HCT116 (cell line): ENCODE measurements at regions not wholly inside any gene's neighbourhood (a gene's known extent, or its start where the extent isn't known, plus 50 kb on each side); places are given as distances from the start of the nearest gene placed in this dataset.
A peak's percentile ranks its signal among the peaks of the same experiment; 100 is the strongest.
"Not testable (repeated sequence)": the region's sequence is repeated elsewhere in the genome, so short reads cannot be mapped to it uniquely, and the experiment has no call there.

ENCODE experiments used
- ATAC-seq: fragments of 200-7000 bp; cut with Tn5 transposase; 2 replicates; pipeline ENCODE4 v1.9.1; 2020; ENCODE audit warnings: mild to moderate bottlenecking, moderate library complexity
- BruUV-seq: library from RNA; stranded (reverse); fragments of 400-500 nt; replicated peaks from 2 replicates; lab custom pipeline; 2021; lab: Mats Ljungman, UMichigan
- CTCF ChIA-PET: fragments of 300-600 bp; sonication (Branson Sonifier 250); formaldehyde crosslinking; loops from one replicate; lab custom pipeline; 2021; ENCODE audit warnings: antibody characterized with exemption; lab: Charles Lee
- POLR2A ChIA-PET: fragments of 300-600, 350-600 bp; sonication (Branson Sonifier 250); formaldehyde crosslinking; loops from one replicate; lab custom pipeline; 2021; ENCODE audit warnings: antibody characterized with exemption; lab: Charles Lee
- RAD21 ChIA-PET, 2 experiments: fragments of 300-600 bp; sonication (Branson Sonifier 250); formaldehyde crosslinking; loops; one replicate each; lab custom pipeline; 2023; ENCODE audit warnings: low total read pairs in 2 of 2; ENCODE audit not compliant: uncharacterized antibody in 2 of 2, unreplicated experiment in 2 of 2, low non-redundant PET in 1 of 2; lab: Charles Lee
- DNase-seq: peaks from one replicate; pipeline ENCODE4 v3.0.0-alpha.2; 2010; ENCODE audit warnings: low read depth, low spot score
- H2AFZ ChIP-seq: fragments of 200-600 bp; shearing (Covaris generic), sonication (generic); 2 replicates; pipeline ENCODE4 v1.6.1; 2017; ENCODE audit warnings: low read depth, mixed run types, mixed read lengths, antibody characterized with exemption, low read length; ENCODE audit not compliant: poor library complexity, severe bottlenecking
- H3K27ac ChIP-seq: 2 replicates; pipeline ENCODE4 v1.5.1; 2012; ENCODE audit warnings: low read depth, low read length
- H3K27me3 ChIP-seq: fragments of 200-600 bp; sonication (generic); 2 replicates; pipeline ENCODE4 v1.6.1; 2016; ENCODE audit warnings: mixed run types, low read length, mixed read lengths; ENCODE audit not compliant: insufficient read depth
- H3K36me3 ChIP-seq, 2 experiments: fragments of 200-500 bp in 1 of 2; fragments of 200-600 bp in 1 of 2; sonication (Bioruptor generic) in 1 of 2; sonication (generic) in 1 of 2; 2 replicates each; pipeline versions ENCODE4 v1.5.1 to v1.6.1; 2014 to 2016; ENCODE audit warnings: low read length in 2 of 2, inconsistent platforms in 1 of 2, mixed read lengths in 1 of 2, mixed run types in 1 of 2; ENCODE audit not compliant: insufficient read depth in 2 of 2, control insufficient read depth in 1 of 2
- H3K4me1 ChIP-seq, 2 experiments: fragments of 200-600 bp in 1 of 2; sonication (generic) in 1 of 2; 2 replicates each; pipeline versions ENCODE4 v1.5.1 to v1.6.1; 2012 to 2017; ENCODE audit warnings: low read length in 2 of 2, inconsistent platforms in 1 of 2, mild to moderate bottlenecking in 1 of 2, mixed read lengths in 1 of 2, mixed run types in 1 of 2, moderate library complexity in 1 of 2; ENCODE audit not compliant: insufficient read depth in 2 of 2, control insufficient read depth in 1 of 2
- H3K4me2 ChIP-seq: fragments of 200-600 bp; sonication (generic); 2 replicates; pipeline ENCODE4 v1.6.1; 2017; ENCODE audit warnings: mixed run types, low read length, mixed read lengths
- H3K4me3 ChIP-seq, 2 experiments: fragments of 200-600 bp in 1 of 2; sonication (generic) in 1 of 2; replicated peaks in 1 of 2; 2 replicates each; pipeline ENCODE4 v1.5.1; 2011 to 2016; ENCODE audit warnings: low read length in 2 of 2, control low read depth in 1 of 2, low read depth in 1 of 2, mild to moderate bottlenecking in 1 of 2, mixed read lengths in 1 of 2, mixed run types in 1 of 2
- H3K79me2 ChIP-seq: fragments of 200-600 bp; sonication (generic); 2 replicates; pipeline ENCODE4 v1.6.1; 2017; ENCODE audit warnings: mild to moderate bottlenecking, mixed run types, low read length, moderate library complexity, mixed read lengths; ENCODE audit not compliant: insufficient read depth
- H3K9ac ChIP-seq: fragments of 200-600 bp; sonication (generic); 2 replicates; pipeline ENCODE4 v1.6.1; 2016; ENCODE audit warnings: low read length, mixed read lengths
- H3K9me2 ChIP-seq: fragments of 200-600 bp; sonication (generic), shearing (Covaris generic); 2 replicates; pipeline ENCODE4 v1.6.1; 2017; ENCODE audit warnings: mixed run types, mild to moderate bottlenecking, moderate library complexity; ENCODE audit not compliant: insufficient read depth
- H3K9me3 ChIP-seq, 2 experiments: fragments of 200-500 bp in 1 of 2; fragments of 200-600 bp in 1 of 2; sonication (Bioruptor generic) in 1 of 2; sonication (generic) in 1 of 2; 2 replicates each; pipeline ENCODE4 v1.6.1; 2014 to 2017; ENCODE audit warnings: low read length in 2 of 2, mixed read lengths in 2 of 2, inconsistent platforms in 1 of 2, low read depth in 1 of 2, mild to moderate bottlenecking in 1 of 2, mixed run types in 1 of 2, moderate library complexity in 1 of 2; ENCODE audit not compliant: control insufficient read depth in 1 of 2, insufficient read depth in 1 of 2
- H4K20me1 ChIP-seq: fragments of 200-600 bp; sonication (generic), shearing (Covaris generic); 2 replicates; pipeline ENCODE4 v1.6.1; 2017; ENCODE audit warnings: mixed run types, mild to moderate bottlenecking, moderate library complexity; ENCODE audit not compliant: insufficient read depth
- CTCF ChIP-seq, 3 experiments: fragments of 200-600 bp in 1 of 3; sonication (generic) in 1 of 3; IDR thresholded peaks in 2 of 3; conservative IDR thresholded peaks in 1 of 3; 2 replicates each; pipeline ENCODE4 v1.5.1; 2012 to 2017; ENCODE audit warnings: low read depth in 2 of 3, low read length in 2 of 3, antibody characterized with exemption in 1 of 3, borderline replicate concordance in 1 of 3, control low read depth in 1 of 3, mild to moderate bottlenecking in 1 of 3, mixed read lengths in 1 of 3, mixed run types in 1 of 3, moderate library complexity in 1 of 3; ENCODE audit not compliant: insufficient read depth in 1 of 3
- RAD21 ChIP-seq: IDR thresholded peaks from 2 replicates; pipeline ENCODE4 v1.6.1; 2012; ENCODE audit warnings: low read depth, mild to moderate bottlenecking
- REST ChIP-seq: IDR thresholded peaks from 2 replicates; pipeline ENCODE4 v1.6.1; 2012; ENCODE audit warnings: low read depth
- intact Hi-C: fragments of 100-400 bp; cut with micrococcal nuclease; formaldehyde crosslinking; loops from 2 replicates; pipeline ENCODE4 v1.10.0; 2022

GRCh38 chrX:4547213-4547836 is 833.9 kb upstream of the PRKX start:
- POLR2A ChIA-PET, result no interaction called here
- Histone ChIP-seq H3K9ac (no peak overlapping the region), H3K4me1 (no peaks in the 10 kb centered on the region), H3K27me3 (no peaks in the 10 kb centered on the region), H3K36me3 (no peaks in the 10 kb centered on the region), H2AFZ (no peak overlapping the region), H3K4me2 (no peak overlapping the region), H3K4me3 (no peak overlapping the region), H4K20me1 (no peaks in the 10 kb centered on the region), H3K79me2 (no peaks in the 10 kb centered on the region), H3K27ac (no peak overlapping the region), H3K9me3 (no peaks in the 10 kb centered on the region), H3K9me2 (no peaks in the 10 kb centered on the region)
- RAD21 ChIA-PET, result no interaction called here
- BruUV-seq, result no TSS peak
- CTCF ChIA-PET, result no interaction called here
- TF ChIP-seq REST (no peak), RAD21 (peak; percentile 44; the same call in 1 of the 2 replicates), CTCF (IDR thresholded peaks at IDR 0.05 in 2 of 3, conservative IDR thresholded peaks at IDR 0.05 in 1 of 3; ENCODE audit: borderline replicate concordance in 1 of 3, insufficient read depth in 1 of 3, low read depth in 2 of 3, low read length in 2 of 3) (peak in 2 of 3 experiments; percentile 58 to 60; a peak in 4 of 6 replicates)
- ATAC-seq, result no peak
- DNase-seq, result peak; percentile 16
- intact Hi-C loops, result no loop called here

- POLR2A ChIA-PET, H2AFZ ChIP-seq, H3K27me3 ChIP-seq, intact Hi-C loops, H3K4me2 ChIP-seq, H3K36me3 ChIP-seq, RAD21 ChIA-PET, H3K9ac ChIP-seq, H3K79me2 ChIP-seq, ATAC-seq, H3K9me2 ChIP-seq, H3K27ac ChIP-seq, H4K20me1 ChIP-seq, DNase-seq, H3K9me3 ChIP-seq, H3K4me3 ChIP-seq, BruUV-seq, H3K4me1 ChIP-seq, CTCF ChIA-PET: not testable (repeated sequence)
These were observed 832.7 kb upstream of the PRKX start for GRCh38 chrX:4546178-4546577.
